ENCODE measurements at regions not wholly inside any gene's neighbourhood (a gene's known extent, or its start where the extent isn't known, plus 50 kb on each side); places are given as distances from the start of the nearest gene placed in this dataset.
"Not testable (repeated sequence)": the region's sequence is repeated elsewhere in the genome, so short reads cannot be mapped to it uniquely, and the experiment has no call there.

GRCh38 chr10:121352231-121352855 lies 245.9 kb downstream of the FGFR2 start:
- in situ Hi-C loops (cut with HindIII; ENCODE audit: low pct_ligation_motif_present, low pct_unique_long_range_greater_than_20kb, low sequenced_read_pairs), result no loop called here
- no peak for DNase-seq

GRCh38 chr10:121355161-121355560 lies 243.1 kb downstream of the FGFR2 start:
- in situ Hi-C loops (cut with HindIII; ENCODE audit: low pct_ligation_motif_present, low pct_unique_long_range_greater_than_20kb, low sequenced_read_pairs), result no loop called here
- DNase-seq, result no peak

GRCh38 chr10:121356183-121356582 lies 242.1 kb downstream of the FGFR2 start:
- DNase-seq, result no peak
- in situ Hi-C loops (cut with HindIII; ENCODE audit: low pct_ligation_motif_present, low pct_unique_long_range_greater_than_20kb, low sequenced_read_pairs), result no loop called here

- in situ Hi-C loops (cut with HindIII; ENCODE audit: low pct_ligation_motif_present, low pct_unique_long_range_greater_than_20kb, low sequenced_read_pairs), result no loop called here
- DNase-seq, result no peak
Observed at GRCh38 chr10:121357401-121357800, 240.8 kb downstream of the FGFR2 start.

- DNase-seq, result no peak
- in situ Hi-C loops (cut with HindIII; ENCODE audit: low pct_ligation_motif_present, low pct_unique_long_range_greater_than_20kb, low sequenced_read_pairs), result no loop called here
Observed at GRCh38 chr10:121362026-121362425, 236.2 kb downstream of the FGFR2 start.

GRCh38 chr10:121365566-121365965 lies 232.7 kb downstream of the FGFR2 start:
- in situ Hi-C loops (cut with HindIII; ENCODE audit: low pct_ligation_motif_present, low pct_unique_long_range_greater_than_20kb, low sequenced_read_pairs), result no loop called here
- DNase-seq, result no peak

GRCh38 chr10:121368347-121369025 lies 229.8 kb downstream of the FGFR2 start:
- no peak for DNase-seq
- in situ Hi-C loops (cut with HindIII; ENCODE audit: low pct_ligation_motif_present, low pct_unique_long_range_greater_than_20kb, low sequenced_read_pairs), result no loop called here

GRCh38 chr10:121369616-121370015 lies 228.6 kb downstream of the FGFR2 start:
- in situ Hi-C loops (cut with HindIII; ENCODE audit: low pct_ligation_motif_present, low pct_unique_long_range_greater_than_20kb, low sequenced_read_pairs), result no loop called here
- DNase-seq, result no peak

GRCh38 chr10:121371836-121372235 lies 226.4 kb downstream of the FGFR2 start:
- in situ Hi-C loops (cut with HindIII; ENCODE audit: low pct_ligation_motif_present, low pct_unique_long_range_greater_than_20kb, low sequenced_read_pairs), result no loop called here
- no peak for DNase-seq

GRCh38 chr10:121373411-121373810 lies 224.8 kb downstream of the FGFR2 start:
- DNase-seq, result no peak
- in situ Hi-C loops (cut with HindIII; ENCODE audit: low pct_ligation_motif_present, low pct_unique_long_range_greater_than_20kb, low sequenced_read_pairs), result no loop called here

- in situ Hi-C loops (cut with HindIII; ENCODE audit: low pct_ligation_motif_present, low pct_unique_long_range_greater_than_20kb, low sequenced_read_pairs), result no loop called here
- DNase-seq, result no peak
Observed at GRCh38 chr10:121374121-121374520, 224.1 kb downstream of the FGFR2 start.

- in situ Hi-C loops (cut with HindIII; ENCODE audit: low pct_ligation_motif_present, low pct_unique_long_range_greater_than_20kb, low sequenced_read_pairs), result no loop called here
- no peak for DNase-seq
Observed at GRCh38 chr10:121375172-121375571, 223.1 kb downstream of the FGFR2 start.

- DNase-seq, result no peak
- in situ Hi-C loops (cut with HindIII; ENCODE audit: low pct_ligation_motif_present, low pct_unique_long_range_greater_than_20kb, low sequenced_read_pairs), result no loop called here
Observed at GRCh38 chr10:121378251-121378801, 219.9 kb downstream of the FGFR2 start.

GRCh38 chr10:121379013-121379412 lies 219.2 kb downstream of the FGFR2 start:
- in situ Hi-C loops (cut with HindIII; ENCODE audit: low pct_ligation_motif_present, low pct_unique_long_range_greater_than_20kb, low sequenced_read_pairs), result no loop called here
- DNase-seq, result no peak

- DNase-seq, result no peak
- in situ Hi-C loops (cut with HindIII; ENCODE audit: low pct_ligation_motif_present, low pct_unique_long_range_greater_than_20kb, low sequenced_read_pairs), result no loop called here
Observed at GRCh38 chr10:121380211-121380610, 218.0 kb downstream of the FGFR2 start.

GRCh38 chr10:121382029-121382520 lies 216.2 kb downstream of the FGFR2 start:
- in situ Hi-C loops (cut with HindIII; ENCODE audit: low pct_ligation_motif_present, low pct_unique_long_range_greater_than_20kb, low sequenced_read_pairs); DNase-seq: not testable (repeated sequence)

- in situ Hi-C loops (cut with HindIII; ENCODE audit: low pct_ligation_motif_present, low pct_unique_long_range_greater_than_20kb, low sequenced_read_pairs), result no loop called here
Observed at GRCh38 chr10:121385136-121385535, 213.1 kb downstream of the FGFR2 start.

GRCh38 chr10:121392657-121393056 lies 205.6 kb downstream of the FGFR2 start:
- DNase-seq, result no peak
- in situ Hi-C loops (cut with HindIII; ENCODE audit: low pct_ligation_motif_present, low pct_unique_long_range_greater_than_20kb, low sequenced_read_pairs), result no loop called here

More at GRCh38 chr10:121385136-121385535, 213.1 kb downstream of the FGFR2 start:
- no peak for DNase-seq

- no peak for DNase-seq
- in situ Hi-C loops (cut with HindIII; ENCODE audit: low pct_ligation_motif_present, low pct_unique_long_range_greater_than_20kb, low sequenced_read_pairs), result no loop called here
Observed at GRCh38 chr10:121393522-121393921, 204.7 kb downstream of the FGFR2 start.

- in situ Hi-C loops (cut with HindIII; ENCODE audit: low pct_ligation_motif_present, low pct_unique_long_range_greater_than_20kb, low sequenced_read_pairs); DNase-seq: not testable (repeated sequence)
Observed at GRCh38 chr10:121400507-121400906, 197.7 kb downstream of the FGFR2 start.
